ENCODE measurements at regions not wholly inside any gene's neighbourhood (a gene's known extent, or its start where the extent isn't known, plus 50 kb on each side); places are given as distances from the start of the nearest gene placed in this dataset.

DNA sequence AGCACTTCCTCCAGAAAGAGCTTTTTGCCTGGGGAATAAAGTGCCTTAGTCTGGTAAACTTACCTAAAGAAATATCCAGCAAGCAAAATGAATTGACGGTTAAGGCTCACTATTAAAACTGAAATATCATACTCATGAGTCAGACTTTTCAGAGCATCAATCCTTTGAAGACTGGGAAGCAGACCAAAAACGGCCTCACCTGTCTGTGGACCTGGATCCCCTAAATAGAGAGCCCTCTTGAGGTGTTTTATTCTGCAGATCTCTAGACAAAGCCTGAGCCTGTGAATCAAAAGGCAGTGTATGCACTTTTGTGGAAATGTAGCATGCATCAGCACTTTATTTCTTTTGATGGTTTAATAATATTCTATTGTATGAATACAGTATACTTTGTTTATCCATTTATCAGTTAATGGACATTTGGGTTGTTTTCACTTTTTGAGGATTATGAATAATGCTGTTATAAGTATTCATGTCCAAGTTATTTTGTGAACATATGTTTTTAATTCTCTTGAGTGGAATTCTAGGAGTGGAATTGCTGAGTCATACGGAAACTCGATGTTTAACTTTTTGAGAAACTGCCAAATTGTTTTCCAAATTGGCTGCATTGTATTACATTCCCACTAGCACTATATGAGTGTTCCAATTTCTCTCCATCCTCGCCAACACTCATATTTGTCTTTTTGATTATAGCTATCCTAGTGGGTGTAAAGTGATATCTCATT lies 449.0 kb upstream of the IGFBP3 start:
- DNase-seq (ENCODE audit: extremely low spot score, unreplicated experiment) = no peak
- TF ChIP-seq, protein P1, sequence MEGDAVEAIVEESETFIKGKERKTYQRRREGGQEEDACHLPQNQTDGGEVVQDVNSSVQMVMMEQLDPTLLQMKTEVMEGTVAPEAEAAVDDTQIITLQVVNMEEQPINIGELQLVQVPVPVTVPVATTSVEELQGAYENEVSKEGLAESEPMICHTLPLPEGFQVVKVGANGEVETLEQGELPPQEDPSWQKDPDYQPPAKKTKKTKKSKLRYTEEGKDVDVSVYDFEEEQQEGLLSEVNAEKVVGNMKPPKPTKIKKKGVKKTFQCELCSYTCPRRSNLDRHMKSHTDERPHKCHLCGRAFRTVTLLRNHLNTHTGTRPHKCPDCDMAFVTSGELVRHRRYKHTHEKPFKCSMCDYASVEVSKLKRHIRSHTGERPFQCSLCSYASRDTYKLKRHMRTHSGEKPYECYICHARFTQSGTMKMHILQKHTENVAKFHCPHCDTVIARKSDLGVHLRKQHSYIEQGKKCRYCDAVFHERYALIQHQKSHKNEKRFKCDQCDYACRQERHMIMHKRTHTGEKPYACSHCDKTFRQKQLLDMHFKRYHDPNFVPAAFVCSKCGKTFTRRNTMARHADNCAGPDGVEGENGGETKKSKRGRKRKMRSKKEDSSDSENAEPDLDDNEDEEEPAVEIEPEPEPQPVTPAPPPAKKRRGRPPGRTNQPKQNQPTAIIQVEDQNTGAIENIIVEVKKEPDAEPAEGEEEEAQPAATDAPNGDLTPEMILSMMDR (IDR thresholded peaks at IDR 0.05) = no peak
- Mint-ChIP-seq H3K9me3 (ENCODE audit: unreplicated experiment) (peaks cover 5% of the 10 kb centered on the region), H3K36me3 (ENCODE audit: unreplicated experiment) (peaks cover 8% of the 10 kb centered on the region), H3K27me3 (ENCODE audit: unreplicated experiment) (no peaks in the 10 kb centered on the region), H3K4me3 (ENCODE audit: unreplicated experiment) (no peak overlapping the region), H3K4me1 (ENCODE audit: unreplicated experiment) (peaks cover 20% of the 10 kb centered on the region), H3K27ac (ENCODE audit: unreplicated experiment) (peak overlapping the region; percentile 75)

GRCh38 chr7:46368871-46369270 lies 447.8 kb upstream of the IGFBP3 start:
- no peak for DNase-seq (ENCODE audit: extremely low spot score, unreplicated experiment)
- Mint-ChIP-seq H3K9me3 (ENCODE audit: unreplicated experiment) (peaks cover under 1% of the 10 kb centered on the region), H3K4me3 (ENCODE audit: unreplicated experiment) (no peak overlapping the region), H3K27me3 (ENCODE audit: unreplicated experiment) (no peaks in the 10 kb centered on the region), H3K4me1 (ENCODE audit: unreplicated experiment) (peaks cover 25% of the 10 kb centered on the region), H3K36me3 (ENCODE audit: unreplicated experiment) (peaks cover 3% of the 10 kb centered on the region), H3K27ac (ENCODE audit: unreplicated experiment) (peak overlapping the region; percentile 38)
- TF ChIP-seq, protein P1 (IDR thresholded peaks at IDR 0.05) = no peak

- Mint-ChIP-seq H3K27ac (ENCODE audit: unreplicated experiment) (no peak overlapping the region), H3K36me3 (ENCODE audit: unreplicated experiment) (peaks cover 3% of the 10 kb centered on the region), H3K4me1 (ENCODE audit: unreplicated experiment) (peaks cover 29% of the 10 kb centered on the region), H3K9me3 (ENCODE audit: unreplicated experiment) (no peaks in the 10 kb centered on the region), H3K4me3 (ENCODE audit: unreplicated experiment) (no peak overlapping the region), H3K27me3 (ENCODE audit: unreplicated experiment) (no peaks in the 10 kb centered on the region)
- TF ChIP-seq, protein P1 (IDR thresholded peaks at IDR 0.05) = no peak
- DNase-seq (ENCODE audit: extremely low spot score, unreplicated experiment) = no peak
Measured at GRCh38 chr7:46366526-46366925, 445.5 kb upstream of the IGFBP3 start.

DNA sequence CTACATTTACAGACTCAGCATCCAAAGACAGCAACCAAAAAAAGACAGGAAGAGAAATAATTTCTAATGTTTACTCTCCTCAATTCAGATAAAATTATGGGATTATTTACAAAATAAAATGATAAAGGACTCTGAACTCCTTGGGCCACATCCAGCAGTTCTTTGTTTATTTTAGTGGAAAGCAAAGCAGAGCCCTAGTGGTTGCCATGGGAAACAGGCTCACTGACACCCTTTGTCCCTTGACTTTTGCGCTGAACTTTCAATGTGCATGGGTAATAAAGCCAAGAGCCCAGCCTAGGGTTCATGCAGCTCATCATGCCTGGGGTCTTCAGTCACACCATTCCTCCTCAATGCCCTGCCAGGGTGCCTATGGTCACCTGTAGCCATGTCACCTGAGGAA lies 442.6 kb upstream of the IGFBP3 start:
- no peak overlapping the region for H3K27ac Mint-ChIP-seq (ENCODE audit: unreplicated experiment)
- no peaks in the 10 kb centered on the region for H3K9me3 Mint-ChIP-seq (ENCODE audit: unreplicated experiment)

DNA sequence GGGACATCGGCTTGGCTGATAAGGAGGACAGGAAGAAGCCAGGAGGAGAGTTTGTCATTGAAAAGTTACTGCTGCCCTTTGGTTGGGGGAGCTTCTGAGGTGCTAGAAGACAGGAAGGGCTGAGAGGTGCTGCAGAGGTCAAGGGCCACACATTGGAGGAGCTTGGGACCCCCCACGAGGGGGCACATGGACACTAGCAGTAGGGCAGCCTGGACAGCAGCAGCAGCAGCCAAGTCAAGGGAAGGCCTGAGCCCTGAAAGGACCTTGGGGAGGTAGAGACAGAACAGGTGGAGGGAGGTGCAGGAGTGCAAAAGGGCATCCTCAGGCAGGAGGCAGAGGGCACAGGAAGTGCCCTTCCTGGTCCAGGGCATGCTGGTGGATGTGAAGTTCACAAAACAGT lies 439.7 kb upstream of the IGFBP3 start:
- Mint-ChIP-seq H3K4me3 (ENCODE audit: unreplicated experiment) (no peak overlapping the region), H3K9me3 (ENCODE audit: unreplicated experiment) (no peaks in the 10 kb centered on the region), H3K36me3 (ENCODE audit: unreplicated experiment) (no peaks in the 10 kb centered on the region), H3K4me1 (ENCODE audit: unreplicated experiment) (peaks cover 9% of the 10 kb centered on the region), H3K27ac (ENCODE audit: unreplicated experiment) (no peak overlapping the region), H3K27me3 (ENCODE audit: unreplicated experiment) (no peaks in the 10 kb centered on the region)
- TF ChIP-seq, protein P1 (IDR thresholded peaks at IDR 0.05) = no peak
- no peak for DNase-seq (ENCODE audit: extremely low spot score, unreplicated experiment)

More for the DNA sequence above, 442.6 kb upstream of the IGFBP3 start:
- Mint-ChIP-seq H3K27me3 (ENCODE audit: unreplicated experiment) (no peaks in the 10 kb centered on the region), H3K4me3 (ENCODE audit: unreplicated experiment) (no peak overlapping the region), H3K4me1 (ENCODE audit: unreplicated experiment) (peaks cover 9% of the 10 kb centered on the region), H3K36me3 (ENCODE audit: unreplicated experiment) (peaks cover 3% of the 10 kb centered on the region)
- TF ChIP-seq, protein P1 (IDR thresholded peaks at IDR 0.05) = no peak
- no peak for DNase-seq (ENCODE audit: extremely low spot score, unreplicated experiment)
